ENCODE measurements at regions not wholly inside any gene's neighbourhood (a gene's known extent, or its start where the extent isn't known, plus 50 kb on each side); places are given as distances from the start of the nearest gene placed in this dataset.

DNA sequence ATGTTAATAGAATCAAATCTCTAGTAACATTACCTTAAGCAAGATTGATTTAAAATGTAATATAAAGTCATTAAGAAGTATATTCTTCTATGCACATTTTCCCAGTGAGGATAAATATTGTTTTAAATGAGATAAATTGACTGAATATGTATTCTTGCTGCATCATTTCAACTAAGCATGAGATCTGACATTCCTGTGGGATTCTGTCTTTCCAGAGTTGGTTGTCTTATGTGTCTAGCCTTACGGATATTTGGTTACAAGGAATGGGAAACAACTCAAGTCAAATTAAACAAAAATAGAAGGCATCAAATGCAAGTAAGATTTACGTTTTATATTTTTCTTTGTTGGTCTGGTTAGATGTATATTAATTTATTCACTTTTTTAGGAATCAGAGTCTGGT, 287.5 kb downstream of the PTGER3 start:
- TF ChIP-seq, protein P1, sequence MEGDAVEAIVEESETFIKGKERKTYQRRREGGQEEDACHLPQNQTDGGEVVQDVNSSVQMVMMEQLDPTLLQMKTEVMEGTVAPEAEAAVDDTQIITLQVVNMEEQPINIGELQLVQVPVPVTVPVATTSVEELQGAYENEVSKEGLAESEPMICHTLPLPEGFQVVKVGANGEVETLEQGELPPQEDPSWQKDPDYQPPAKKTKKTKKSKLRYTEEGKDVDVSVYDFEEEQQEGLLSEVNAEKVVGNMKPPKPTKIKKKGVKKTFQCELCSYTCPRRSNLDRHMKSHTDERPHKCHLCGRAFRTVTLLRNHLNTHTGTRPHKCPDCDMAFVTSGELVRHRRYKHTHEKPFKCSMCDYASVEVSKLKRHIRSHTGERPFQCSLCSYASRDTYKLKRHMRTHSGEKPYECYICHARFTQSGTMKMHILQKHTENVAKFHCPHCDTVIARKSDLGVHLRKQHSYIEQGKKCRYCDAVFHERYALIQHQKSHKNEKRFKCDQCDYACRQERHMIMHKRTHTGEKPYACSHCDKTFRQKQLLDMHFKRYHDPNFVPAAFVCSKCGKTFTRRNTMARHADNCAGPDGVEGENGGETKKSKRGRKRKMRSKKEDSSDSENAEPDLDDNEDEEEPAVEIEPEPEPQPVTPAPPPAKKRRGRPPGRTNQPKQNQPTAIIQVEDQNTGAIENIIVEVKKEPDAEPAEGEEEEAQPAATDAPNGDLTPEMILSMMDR (IDR thresholded peaks at IDR 0.05): no peak
- TF ChIP-seq EZH2 (IDR thresholded peaks at IDR 0.05; ENCODE audit: borderline replicate concordance, insufficient read depth, low read depth, low read length, poor library complexity, severe bottlenecking): no peak
- no peaks in the 10 kb centered on the region for H3K9me3 ChIP-seq (ENCODE audit: control extremely low read depth in 1 of 3, control insufficient read depth in 2 of 3, insufficient read depth in 1 of 3, low read length in 2 of 3)
- H3K27ac ChIP-seq (ENCODE audit: low read length in 2 of 2): no peak overlapping the region
- Mint-ChIP-seq H3K9me3 (ENCODE audit: insufficient read depth) (no peaks in the 10 kb centered on the region), H3K27ac (no peak overlapping the region), H3K27me3 (no peaks in the 10 kb centered on the region), H3K4me1 (no peaks in the 10 kb centered on the region), H3K4me3 (no peak overlapping the region)
- H2AFZ ChIP-seq (ENCODE audit: insufficient read depth, low read depth, low read length, poor library complexity, severe bottlenecking): no peak overlapping the region
- intact Hi-C loops (cut with micrococcal nuclease): no loop called here
- H3K79me2 ChIP-seq (ENCODE audit: control insufficient read depth, insufficient read depth, low read length): no peaks in the 10 kb centered on the region
- DNase-seq (no peak), ATAC-seq (ENCODE audit: low read depth) (no peak)
- ChIA-PET CTCF (no interaction called here), POLR2A (no interaction called here)
- no CpG with 5 or more reads among the region's 2 CpGs for WGBS (ENCODE audit: insufficient coverage)
- H3K9ac ChIP-seq (ENCODE audit: low read length): no peak overlapping the region
- H3K4me3 ChIP-seq (ENCODE audit: control extremely low read depth in 1 of 5, extremely low read depth in 1 of 5, insufficient read depth in 1 of 5, low read depth in 2 of 5, low read length in 4 of 5): no peak overlapping the region
- no peaks in the 10 kb centered on the region for H3K27me3 ChIP-seq (replicated peaks in 1 of 4; ENCODE audit: control extremely low read depth in 1 of 4, control insufficient read depth in 3 of 4, insufficient read depth in 4 of 4, low read length in 3 of 4)
- H3K4me2 ChIP-seq (replicated peaks; ENCODE audit: low read depth, low read length, poor library complexity, severe bottlenecking): no peak overlapping the region
- H4K20me1 ChIP-seq (ENCODE audit: control insufficient read depth, insufficient read depth, low read length, poor library complexity, severe bottlenecking): no peaks in the 10 kb centered on the region
- no peaks in the 10 kb centered on the region for H3K36me3 ChIP-seq (replicated peaks in 1 of 2; ENCODE audit: control extremely low read depth in 1 of 2, control insufficient read depth in 1 of 2, extremely low read depth in 1 of 2, insufficient read depth in 2 of 2, low read length in 1 of 2)
- no peaks in the 10 kb centered on the region for H3K4me1 ChIP-seq (ENCODE audit: control insufficient read depth in 2 of 2, insufficient read depth in 2 of 2, low read length in 2 of 2)

DNA sequence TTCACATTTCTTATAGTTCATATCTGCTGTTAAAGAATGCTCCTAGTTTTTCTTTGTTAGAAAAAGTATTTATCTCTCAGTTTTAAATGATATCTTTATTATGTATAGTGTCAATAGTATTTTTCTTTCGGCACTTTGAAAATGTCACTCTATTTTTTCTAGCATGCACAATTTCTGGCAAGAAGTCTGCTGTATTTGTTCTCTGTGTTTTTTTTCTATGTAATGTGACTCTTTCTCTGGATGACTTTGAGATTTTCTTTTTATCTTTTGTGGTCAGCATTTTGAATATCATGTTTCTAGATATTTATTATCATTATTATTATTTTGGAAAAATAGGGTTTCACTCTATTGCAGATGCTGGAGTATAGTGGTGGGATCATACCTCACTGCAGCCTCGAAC, 285.2 kb downstream of the PTGER3 start:
- TF ChIP-seq, protein P1 (IDR thresholded peaks at IDR 0.05): no peak
- no peak for TF ChIP-seq EZH2 (IDR thresholded peaks at IDR 0.05; ENCODE audit: borderline replicate concordance, insufficient read depth, low read depth, low read length, poor library complexity, severe bottlenecking)
- 60% methylated on average over 1 of the region's 2 CpGs for WGBS (ENCODE audit: insufficient coverage)
- Histone ChIP-seq H2AFZ (ENCODE audit: insufficient read depth, low read depth, low read length, poor library complexity, severe bottlenecking) (no peak overlapping the region), H3K4me2 (replicated peaks; ENCODE audit: low read depth, low read length, poor library complexity, severe bottlenecking) (no peak overlapping the region), H3K27ac (ENCODE audit: low read length in 2 of 2) (no peak overlapping the region), H3K4me1 (ENCODE audit: control insufficient read depth in 2 of 2, insufficient read depth in 2 of 2, low read length in 2 of 2) (no peaks in the 10 kb centered on the region), H3K4me3 (ENCODE audit: control extremely low read depth in 1 of 5, extremely low read depth in 1 of 5, insufficient read depth in 1 of 5, low read depth in 2 of 5, low read length in 4 of 5) (no peak overlapping the region), H3K27me3 (replicated peaks in 1 of 4; ENCODE audit: control extremely low read depth in 1 of 4, control insufficient read depth in 3 of 4, insufficient read depth in 4 of 4, low read length in 3 of 4) (no peaks in the 10 kb centered on the region), H3K9ac (ENCODE audit: low read length) (no peak overlapping the region), H3K79me2 (ENCODE audit: control insufficient read depth, insufficient read depth, low read length) (no peaks in the 10 kb centered on the region), H3K36me3 (replicated peaks in 1 of 2; ENCODE audit: control extremely low read depth in 1 of 2, control insufficient read depth in 1 of 2, extremely low read depth in 1 of 2, insufficient read depth in 2 of 2, low read length in 1 of 2) (no peaks in the 10 kb centered on the region), H3K9me3 (ENCODE audit: control extremely low read depth in 1 of 3, control insufficient read depth in 2 of 3, insufficient read depth in 1 of 3, low read length in 2 of 3) (no peaks in the 10 kb centered on the region), H4K20me1 (ENCODE audit: control insufficient read depth, insufficient read depth, low read length, poor library complexity, severe bottlenecking) (no peaks in the 10 kb centered on the region)
- no peak for DNase-seq
- no peaks in the 10 kb centered on the region for H3K4me1 Mint-ChIP-seq
- H3K27ac Mint-ChIP-seq: no peak overlapping the region
- no peak for ATAC-seq (ENCODE audit: low read depth)
- ChIA-PET CTCF (no interaction called here), POLR2A (no interaction called here)
- H3K4me3 Mint-ChIP-seq: no peak overlapping the region
- no peaks in the 10 kb centered on the region for H3K9me3 Mint-ChIP-seq (ENCODE audit: insufficient read depth)
- H3K27me3 Mint-ChIP-seq: no peaks in the 10 kb centered on the region
- intact Hi-C loops (cut with micrococcal nuclease): no loop called here
